ENCODE measurements at regions not wholly inside any gene's neighbourhood (a gene's known extent, or its start where the extent isn't known, plus 50 kb on each side); places are given as distances from the start of the nearest gene placed in this dataset.

- TF ChIP-seq CTCF (IDR thresholded peaks at IDR 0.05) (no peak), EP300 (IDR thresholded peaks at IDR 0.05) (no peak), POLR2AphosphoS5 (IDR thresholded peaks at IDR 0.05) (no peak), POLR2A (IDR thresholded peaks at IDR 0.05) (no peak)
- Histone ChIP-seq H3K9me3 (no peaks in the 10 kb centered on the region), H3K4me3 (no peak overlapping the region), H3K4me1 (no peaks in the 10 kb centered on the region), H3K36me3 (no peaks in the 10 kb centered on the region), H3K27ac (no peak overlapping the region), H3K27me3 (no peaks in the 10 kb centered on the region)
- DNase-seq, result no peak
- intact Hi-C loops (cut with DNase I), result no loop called here
- WGBS, 2 donors, result 94 to 95% methylated on average over 4 of the region's 4 CpGs
Measured at GRCh38 chr6:97396880-97397279, 113.9 kb upstream of the MMS22L start.

DNA sequence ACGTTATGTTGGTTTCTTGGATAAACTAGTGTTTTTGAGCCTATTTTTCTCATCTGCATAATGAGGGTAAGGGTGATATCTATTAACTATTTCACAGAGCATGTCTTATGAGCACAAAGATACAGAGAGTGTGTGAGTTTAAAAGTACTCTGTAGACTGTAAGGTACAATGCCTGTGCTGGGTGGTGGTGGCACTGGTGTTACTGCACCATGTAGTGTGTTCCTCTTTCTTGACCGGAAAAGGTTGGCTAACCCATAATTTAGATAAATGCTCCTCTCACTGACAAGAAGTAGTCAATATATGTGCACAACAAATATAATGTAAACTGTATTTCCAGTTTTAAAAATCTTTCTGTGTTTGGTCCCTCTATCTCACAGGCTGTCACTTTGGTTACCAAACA lies 116.2 kb upstream of the MMS22L start:
- DNase-seq, result no peak
- Histone ChIP-seq H3K27ac (no peak overlapping the region), H3K9me3 (no peaks in the 10 kb centered on the region), H3K36me3 (no peaks in the 10 kb centered on the region), H3K4me3 (no peak overlapping the region), H3K27me3 (no peaks in the 10 kb centered on the region), H3K4me1 (no peaks in the 10 kb centered on the region)
- intact Hi-C loops (cut with DNase I), result no loop called here
- 85 to 90% methylated on average over 2 of the region's 2 CpGs for WGBS, 2 donors
- no peak for TF ChIP-seq POLR2A (IDR thresholded peaks at IDR 0.05)
- TF ChIP-seq CTCF (IDR thresholded peaks at IDR 0.05), result no peak
- no peak for TF ChIP-seq EP300 (IDR thresholded peaks at IDR 0.05)
- no peak for TF ChIP-seq POLR2AphosphoS5 (IDR thresholded peaks at IDR 0.05)

- no peak for DNase-seq
- Histone ChIP-seq H3K4me3 (no peak overlapping the region), H3K36me3 (no peaks in the 10 kb centered on the region), H3K27ac (no peak overlapping the region), H3K4me1 (no peaks in the 10 kb centered on the region), H3K9me3 (no peaks in the 10 kb centered on the region), H3K27me3 (no peaks in the 10 kb centered on the region)
- TF ChIP-seq POLR2AphosphoS5 (IDR thresholded peaks at IDR 0.05) (no peak), EP300 (IDR thresholded peaks at IDR 0.05) (no peak), POLR2A (IDR thresholded peaks at IDR 0.05) (no peak), CTCF (IDR thresholded peaks at IDR 0.05) (no peak)
- intact Hi-C loops (cut with DNase I), result no loop called here
- WGBS, 2 donors, result 7 to 19% methylated on average over 2 of the region's 2 CpGs
Measured at GRCh38 chr6:97401533-97401932, 118.5 kb upstream of the MMS22L start.

- Histone ChIP-seq H3K9me3 (no peaks in the 10 kb centered on the region), H3K27me3 (no peaks in the 10 kb centered on the region), H3K4me3 (no peak overlapping the region), H3K4me1 (no peaks in the 10 kb centered on the region), H3K27ac (no peak overlapping the region), H3K36me3 (no peaks in the 10 kb centered on the region)
- WGBS, 2 donors, result 41 to 70% methylated on average over 3 of the region's 3 CpGs
- TF ChIP-seq POLR2AphosphoS5 (IDR thresholded peaks at IDR 0.05) (no peak), POLR2A (IDR thresholded peaks at IDR 0.05) (no peak), EP300 (IDR thresholded peaks at IDR 0.05) (no peak), CTCF (IDR thresholded peaks at IDR 0.05) (no peak)
- no peak for DNase-seq
- intact Hi-C loops (cut with DNase I), result no loop called here
Measured at GRCh38 chr6:97405818-97406409, 122.9 kb upstream of the MMS22L start.

DNA sequence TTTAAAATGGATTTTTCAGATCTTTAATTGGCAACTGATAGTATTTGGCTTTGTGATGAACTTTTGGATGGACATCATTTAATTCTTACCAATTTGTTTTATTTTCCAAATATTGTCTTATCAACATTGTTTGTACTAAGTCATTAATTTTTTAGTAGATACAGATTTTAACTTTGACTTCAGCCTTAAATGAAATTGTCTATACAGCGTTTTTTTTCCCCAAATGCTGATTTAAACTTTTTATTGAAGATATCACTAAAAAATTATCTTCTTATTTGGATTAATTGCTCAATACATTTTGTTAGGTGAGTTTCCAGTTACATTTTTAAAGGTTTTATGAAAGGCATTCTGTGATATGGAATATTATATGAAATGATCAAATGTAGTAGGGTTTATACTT lies 123.6 kb upstream of the MMS22L start:
- no peak for DNase-seq
- no peak for TF ChIP-seq CTCF (IDR thresholded peaks at IDR 0.05)
- no peak for TF ChIP-seq EP300 (IDR thresholded peaks at IDR 0.05)
- no peak for TF ChIP-seq POLR2A (IDR thresholded peaks at IDR 0.05)
- no peak for TF ChIP-seq POLR2AphosphoS5 (IDR thresholded peaks at IDR 0.05)
- Histone ChIP-seq H3K36me3 (no peaks in the 10 kb centered on the region), H3K4me3 (no peak overlapping the region), H3K9me3 (no peaks in the 10 kb centered on the region), H3K4me1 (no peaks in the 10 kb centered on the region), H3K27me3 (no peaks in the 10 kb centered on the region), H3K27ac (no peak overlapping the region)
- 79% methylated on average over 1 of the region's 1 CpG for WGBS, 2 donors
- intact Hi-C loops (cut with DNase I), result no loop called here

Data from sigmoid colon (tissue), 6 donors.